Adrenal gland (tissue), 9 donors: ENCODE measurements at regions not wholly inside any gene's neighbourhood (a gene's known extent, or its start where the extent isn't known, plus 50 kb on each side); places are given as distances from the start of the nearest gene placed in this dataset.

Experiments used
- DNase-seq, 7 donors: peaks; one replicate each; pipeline ENCODE4 v3.0.0-alpha.2; 2019 to 2020
- H3K27ac ChIP-seq, 5 donors: fragments of 200-600 bp; sonication (generic) in 4 of 5; 1 replicate in 3 of 5; 2 replicates in 2 of 5; pipeline versions ENCODE4 v1.5.1 to v1.8.0; 2016 to 2020; ENCODE audit warnings: mild to moderate bottlenecking in 1 of 5
- H3K27me3 ChIP-seq: fragments of 200-600 bp; 2 replicates; pipeline ENCODE4 v1.8.0; 2021
- H3K36me3 ChIP-seq, 2 donors: fragments of 200-600 bp; replicated peaks in 1 of 2; 1 replicate in 1 of 2; 2 replicates in 1 of 2; pipeline versions ENCODE4 v1.5.1 to v1.8.0; 2018 to 2022
- H3K4me1 ChIP-seq, 2 donors: fragments of 200-600 bp; replicated peaks in 1 of 2; 1 replicate in 1 of 2; 2 replicates in 1 of 2; pipeline versions ENCODE4 v1.5.1 to v1.8.0; 2018 to 2021
- H3K4me3 ChIP-seq, 4 donors: fragments of 200-600 bp; sonication (generic) in 3 of 4; one replicate each; pipeline ENCODE4 v1.5.1; 2016 to 2018
- H3K9me3 ChIP-seq, 3 donors: fragments of 200-600 bp; sonication (generic) in 1 of 3; replicated peaks in 1 of 3; 1 replicate in 2 of 3; 2 replicates in 1 of 3; pipeline versions ENCODE4 v1.5.1 to v1.8.0; 2016 to 2021
- POLR2A ChIP-seq, 2 donors: fragments of 450-650 bp; IDR thresholded peaks; one replicate each; pipeline ENCODE4 v1.6.1; 2017; ENCODE audit warnings: antibody characterized with exemption in 2 of 2, mild to moderate bottlenecking in 2 of 2, moderate library complexity in 1 of 2
- WGBS, 4 donors: extraction: QIAGEN DNeasy Blood & Tissue Kit in 2 of 4; methylation state at CpG; one replicate each; pipeline versions ENCODE4 v1.1.5 to v1.1.7; 2013 to 2017; 5-methylcytosine and 5-hydroxymethylcytosine counted together
- intact Hi-C, 2 donors: fragments of 100-400 bp; cut with DNase I; formaldehyde crosslinking; loops; one replicate each; pipeline versions ENCODE4 v1.14.1 to v1.15.0; 2022 to 2023
- TF ChIP-seq, protein P1 (sequence below), 6 experiments: fragments of 450-650 bp in 4 of 6; fragments of 200-600 bp in 2 of 6; sonication (generic) in 1 of 6; IDR thresholded peaks; 1 replicate in 5 of 6; 2 replicates in 1 of 6; pipeline versions ENCODE4 v1.5.1 to v1.8.0; 2016 to 2021; ENCODE audit warnings: antibody characterized with exemption in 6 of 6, mild to moderate bottlenecking in 2 of 6, moderate library complexity in 1 of 6
- donor health status: healthy with polysubstance abuse.
- donor health status: Bipolar disorder and iron deficiency.
- donor health status: DM: yes; HTN: yes; CAD: no.
- donor health status: DM: no; HTN: no; CAD: no.
- donor health status: DM: no; HTN: no; CAD: no.

DNA sequence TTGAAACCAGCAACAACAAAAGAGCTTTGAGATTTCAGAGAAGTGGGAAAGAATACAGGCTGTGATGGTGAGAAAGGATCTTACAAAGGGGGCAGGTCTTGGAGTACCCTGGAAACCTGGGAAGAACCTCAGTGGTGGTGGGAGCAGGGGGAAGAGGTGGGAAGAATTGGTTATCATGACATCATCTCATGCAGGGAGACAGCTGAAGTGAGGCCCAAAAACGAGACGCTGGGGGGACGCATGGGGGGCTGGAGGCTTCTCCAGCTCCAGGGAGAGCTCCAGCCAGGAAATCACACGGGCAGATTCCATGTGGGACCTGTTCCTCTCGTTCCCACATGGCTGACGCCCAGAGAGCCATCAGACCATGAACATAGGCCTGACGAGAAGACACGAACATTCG is 177.3 kb upstream of the RNF32 start:
- intact Hi-C loops = no loop called here
- no peak for TF ChIP-seq POLR2A (IDR thresholded peaks at IDR 0.05)
- TF ChIP-seq, protein P1, sequence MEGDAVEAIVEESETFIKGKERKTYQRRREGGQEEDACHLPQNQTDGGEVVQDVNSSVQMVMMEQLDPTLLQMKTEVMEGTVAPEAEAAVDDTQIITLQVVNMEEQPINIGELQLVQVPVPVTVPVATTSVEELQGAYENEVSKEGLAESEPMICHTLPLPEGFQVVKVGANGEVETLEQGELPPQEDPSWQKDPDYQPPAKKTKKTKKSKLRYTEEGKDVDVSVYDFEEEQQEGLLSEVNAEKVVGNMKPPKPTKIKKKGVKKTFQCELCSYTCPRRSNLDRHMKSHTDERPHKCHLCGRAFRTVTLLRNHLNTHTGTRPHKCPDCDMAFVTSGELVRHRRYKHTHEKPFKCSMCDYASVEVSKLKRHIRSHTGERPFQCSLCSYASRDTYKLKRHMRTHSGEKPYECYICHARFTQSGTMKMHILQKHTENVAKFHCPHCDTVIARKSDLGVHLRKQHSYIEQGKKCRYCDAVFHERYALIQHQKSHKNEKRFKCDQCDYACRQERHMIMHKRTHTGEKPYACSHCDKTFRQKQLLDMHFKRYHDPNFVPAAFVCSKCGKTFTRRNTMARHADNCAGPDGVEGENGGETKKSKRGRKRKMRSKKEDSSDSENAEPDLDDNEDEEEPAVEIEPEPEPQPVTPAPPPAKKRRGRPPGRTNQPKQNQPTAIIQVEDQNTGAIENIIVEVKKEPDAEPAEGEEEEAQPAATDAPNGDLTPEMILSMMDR (IDR thresholded peaks at IDR 0.05) = no peak
- no peaks in the 10 kb centered on the region for H3K27me3 ChIP-seq
- no peaks in the 10 kb centered on the region for H3K4me1 ChIP-seq
- H3K36me3 ChIP-seq = no peaks in the 10 kb centered on the region
- H3K9me3 ChIP-seq = no peaks in the 10 kb centered on the region
- WGBS, 4 donors = 59 to 72% (median 64%) methylated on average over 8 to 9 of the region's 9 CpGs
- no peak overlapping the region for H3K4me3 ChIP-seq
- DNase-seq = no peak
- H3K27ac ChIP-seq = no peak overlapping the region

DNA sequence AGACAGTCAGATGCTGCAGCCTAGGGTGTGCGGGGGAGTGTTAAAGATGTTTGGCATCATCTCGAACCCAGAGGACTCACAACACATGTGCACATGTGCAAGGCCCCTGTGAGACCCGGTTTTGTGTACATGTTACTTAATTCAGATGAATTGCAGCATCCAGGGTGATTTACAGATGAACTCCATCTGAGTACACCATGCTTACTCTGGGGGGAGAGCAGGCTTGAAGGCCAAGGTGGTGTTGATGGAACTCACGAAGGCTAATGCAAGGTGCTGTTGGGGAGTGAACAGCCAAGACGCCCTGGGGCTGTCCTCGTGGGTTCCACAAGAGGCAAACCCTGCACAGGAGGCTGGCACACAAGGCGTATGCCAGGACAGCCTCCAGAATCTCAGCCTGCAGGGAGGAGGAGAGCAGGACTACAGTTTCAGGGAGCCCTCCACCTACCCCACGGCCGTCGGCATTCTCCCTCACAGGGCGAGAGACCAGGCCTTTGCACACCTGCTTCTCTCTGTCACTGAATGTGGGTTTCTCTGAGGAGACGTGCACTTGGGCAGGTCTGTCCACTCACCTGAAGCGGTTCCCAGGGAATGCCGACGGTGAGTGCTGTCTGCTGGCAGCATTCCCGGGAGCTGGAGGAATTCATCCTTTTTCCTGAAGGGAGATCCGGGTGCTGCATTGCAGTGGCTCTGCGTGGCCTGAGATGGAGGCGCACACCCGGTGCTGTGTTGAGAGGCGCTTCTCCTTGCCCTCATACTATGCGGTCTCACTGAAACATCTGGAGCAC is 178.5 kb upstream of the RNF32 start:
- 84 to 90% (median 87%) methylated on average over 17 to 22 of the region's 22 CpGs for WGBS, 4 donors
- no peak for DNase-seq
- Histone ChIP-seq H3K4me1 (no peaks in the 10 kb centered on the region), H3K4me3 (no peak overlapping the region), H3K27ac (no peak overlapping the region), H3K9me3 (no peaks in the 10 kb centered on the region), H3K27me3 (no peaks in the 10 kb centered on the region), H3K36me3 (no peaks in the 10 kb centered on the region)
- no peak for TF ChIP-seq POLR2A (IDR thresholded peaks at IDR 0.05)
- TF ChIP-seq, protein P1 (IDR thresholded peaks at IDR 0.05) = no peak
- intact Hi-C loops = no loop called here

- no peaks in the 10 kb centered on the region for H3K4me1 ChIP-seq
- no peaks in the 10 kb centered on the region for H3K9me3 ChIP-seq
- WGBS, 4 donors = 77 to 83% (median 81%) methylated on average over 12 of the region's 12 CpGs
- DNase-seq = no peak
- no peaks in the 10 kb centered on the region for H3K27me3 ChIP-seq
- H3K4me3 ChIP-seq = no peak overlapping the region
- intact Hi-C loops = no loop called here
- no peak overlapping the region for H3K27ac ChIP-seq
- no peaks in the 10 kb centered on the region for H3K36me3 ChIP-seq
- TF ChIP-seq, protein P1 (IDR thresholded peaks at IDR 0.05) = no peak
- no peak for TF ChIP-seq POLR2A (IDR thresholded peaks at IDR 0.05)
Observed at GRCh38 chr7:156460858-156461627, 179.5 kb upstream of the RNF32 start.

- no peak overlapping the region for H3K27ac ChIP-seq
- H3K4me3 ChIP-seq = no peak overlapping the region
- H3K9me3 ChIP-seq = no peaks in the 10 kb centered on the region
- H3K36me3 ChIP-seq = no peaks in the 10 kb centered on the region
- no peaks in the 10 kb centered on the region for H3K4me1 ChIP-seq
- WGBS, 4 donors = 86 to 91% (median 88%) methylated on average over 13 of the region's 13 CpGs
- intact Hi-C loops = no loop called here
- no peak for DNase-seq
- no peak for TF ChIP-seq POLR2A (IDR thresholded peaks at IDR 0.05)
- TF ChIP-seq, protein P1 (IDR thresholded peaks at IDR 0.05) = no peak
- no peaks in the 10 kb centered on the region for H3K27me3 ChIP-seq
Observed at GRCh38 chr7:156459582-156459981, 181.0 kb upstream of the RNF32 start.
